HFF-Myc (cell line): ENCODE measurements at regions not wholly inside any gene's neighbourhood (a gene's known extent, or its start where the extent isn't known, plus 50 kb on each side); places are given as distances from the start of the nearest gene placed in this dataset.
A peak's percentile ranks its signal among the peaks of the same experiment; 100 is the strongest.

Experiments used
- DNase-seq: peaks from one replicate; pipeline ENCODE4 v3.0.0-alpha.2; 2011; ENCODE audit warnings: low read depth; ENCODE audit errors: extremely low read depth
- H3K4me3 ChIP-seq: replicated peaks from 2 replicates; pipeline ENCODE4 v1.5.1; 2011; ENCODE audit warnings: low read depth, mild to moderate bottlenecking, control low read depth, low read length
- CTCF ChIP-seq: IDR thresholded peaks from 2 replicates; pipeline ENCODE4 v1.5.1; 2012; ENCODE audit warnings: mild to moderate bottlenecking, low read depth, low read length, control low read depth; ENCODE audit errors: missing control alignments

- DNase-seq = no peak
- TF ChIP-seq CTCF = no peak
- no peak overlapping the region for H3K4me3 ChIP-seq
These were observed 63.6 kb upstream of the GATA5 start for GRCh38 chr20:62539198-62540045.

- no peak for DNase-seq
These were observed 64.7 kb upstream of the GATA5 start for GRCh38 chr20:62540504-62540903.

GRCh38 chr20:62542862-62543261, 67.1 kb upstream of the GATA5 start:
- TF ChIP-seq CTCF = no peak
- DNase-seq = no peak
- H3K4me3 ChIP-seq = no peak overlapping the region

More at GRCh38 chr20:62540504-62540903, 64.7 kb upstream of the GATA5 start:
- no peak overlapping the region for H3K4me3 ChIP-seq
- peak; percentile 23 for TF ChIP-seq CTCF

GRCh38 chr20:62543470-62544302, 67.9 kb upstream of the GATA5 start:
- no peak for DNase-seq
- no peak overlapping the region for H3K4me3 ChIP-seq
- TF ChIP-seq CTCF = no peak

- DNase-seq = no peak
- H3K4me3 ChIP-seq = no peak overlapping the region
- no peak for TF ChIP-seq CTCF
These were observed 68.8 kb upstream of the GATA5 start for GRCh38 chr20:62544505-62545055.

- TF ChIP-seq CTCF = no peak
- DNase-seq = no peak
- no peak overlapping the region for H3K4me3 ChIP-seq
These were observed 69.5 kb upstream of the GATA5 start for GRCh38 chr20:62545271-62545670.
